HG03175 (cell line): ENCODE measurements at regions not wholly inside any gene's neighbourhood (a gene's known extent, or its start where the extent isn't known, plus 50 kb on each side); places are given as distances from the start of the nearest gene placed in this dataset.

Source experiments
- ATAC-seq: cut with Tn5 transposase; IDR thresholded peaks from one replicate; pipeline ENCODE4 v1.9.1; 2021; ENCODE audit warnings: mild to moderate bottlenecking, moderate library complexity; ENCODE audit not compliant: unreplicated experiment

- no peak for ATAC-seq
These were observed 154.0 kb downstream of the SLC30A10 start for GRCh38 chr1:219774386-219774785.

- ATAC-seq: peak; percentile 99
These were observed 154.6 kb downstream of the SLC30A10 start for GRCh38 chr1:219773775-219774174.

- ATAC-seq: no peak
These were observed 155.2 kb downstream of the SLC30A10 start for GRCh38 chr1:219773110-219773509.

- ATAC-seq: no peak
These were observed 155.9 kb downstream of the SLC30A10 start for GRCh38 chr1:219772265-219773036.

GRCh38 chr1:219771080-219771479, 157.3 kb downstream of the SLC30A10 start:
- ATAC-seq: no peak

GRCh38 chr1:219763321-219763720, 150.4 kb upstream of the ZC3H11B start:
- no peak for ATAC-seq

GRCh38 chr1:219761208-219761860, 148.4 kb upstream of the ZC3H11B start:
- no peak for ATAC-seq

GRCh38 chr1:219759095-219759494, 146.2 kb upstream of the ZC3H11B start:
- ATAC-seq: no peak

- no peak for ATAC-seq
These were observed 145.0 kb upstream of the ZC3H11B start for GRCh38 chr1:219757890-219758289.

GRCh38 chr1:219755234-219755633, 142.3 kb upstream of the ZC3H11B start:
- ATAC-seq: no peak

- ATAC-seq: no peak
These were observed 141.9 kb upstream of the ZC3H11B start for GRCh38 chr1:219754767-219755166.

- no peak for ATAC-seq
These were observed 141.0 kb upstream of the ZC3H11B start for GRCh38 chr1:219753914-219754313.

- ATAC-seq: no peak
These were observed 139.7 kb upstream of the ZC3H11B start for GRCh38 chr1:219752645-219753044.

- no peak for ATAC-seq
These were observed 139.1 kb upstream of the ZC3H11B start for GRCh38 chr1:219751870-219752507.

- ATAC-seq: no peak
These were observed 136.5 kb upstream of the ZC3H11B start for GRCh38 chr1:219749370-219749769.

- no peak for ATAC-seq
These were observed 133.2 kb upstream of the ZC3H11B start for GRCh38 chr1:219746141-219746540.

- ATAC-seq: no peak
These were observed 132.0 kb upstream of the ZC3H11B start for GRCh38 chr1:219744652-219745469.

GRCh38 chr1:219741011-219741970, 128.4 kb upstream of the ZC3H11B start:
- ATAC-seq: no peak

- ATAC-seq: no peak
These were observed 120.7 kb upstream of the ZC3H11B start for GRCh38 chr1:219733511-219734174.
